RWPE1 (cell line): ENCODE measurements at regions not wholly inside any gene's neighbourhood (a gene's known extent, or its start where the extent isn't known, plus 50 kb on each side); places are given as distances from the start of the nearest gene placed in this dataset.
"Not testable (repeated sequence)": the region's sequence is repeated elsewhere in the genome, so short reads cannot be mapped to it uniquely, and the experiment has no call there.

Experiments
- CTCF ChIA-PET: fragments of 350-600 bp; sonication (Branson Sonifier 250); formaldehyde crosslinking; extraction: SDS; loops from one replicate; lab custom pipeline; 2021; lab: Yijun Ruan, JAX
- POLR2A ChIA-PET: fragments of 400-600 bp; formaldehyde crosslinking; extraction: SDS; loops from one replicate; lab custom pipeline; 2020; ENCODE audit warnings: antibody characterized with exemption; ENCODE audit not compliant: low non-redundant PET; lab: Yijun Ruan, JAX
- DNase-seq: peaks from one replicate; pipeline ENCODE4 v3.0.0; 2012; ENCODE audit warnings: low spot score
- H3K27ac ChIP-seq: fragments of 450-650 bp; 2 replicates; pipeline ENCODE4 v1.5.1; 2017
- CTCF ChIP-seq: fragments of 450-650 bp; conservative IDR thresholded peaks from 2 replicates; pipeline ENCODE4 v1.5.1; 2017; ENCODE audit warnings: low read depth, mild to moderate bottlenecking

GRCh38 chr3:191975936-191976335 is 515.0 kb downstream of the PYDC2 start:
- CTCF ChIA-PET: no interaction called here
- H3K27ac ChIP-seq: no peak overlapping the region
- POLR2A ChIA-PET: no interaction called here
- no peak for TF ChIP-seq CTCF
- DNase-seq: no peak

- CTCF ChIA-PET: no interaction called here
- POLR2A ChIA-PET: no interaction called here
- no peak for DNase-seq
- TF ChIP-seq CTCF: no peak
- no peak overlapping the region for H3K27ac ChIP-seq
Measured at GRCh38 chr3:191980443-191980842, 519.5 kb downstream of the PYDC2 start.

GRCh38 chr3:191982481-191982880 is 521.5 kb downstream of the PYDC2 start:
- ChIA-PET POLR2A (no interaction called here), CTCF (interaction anchor here (0.7 kb wide), 1 partner anchor 16 kb away, joined by 3 read pairs; no protein-coding TSS in a partner anchor)
- DNase-seq: no peak
- H3K27ac ChIP-seq: no peak overlapping the region
- TF ChIP-seq CTCF: no peak

GRCh38 chr3:191985691-191986090 is 524.7 kb downstream of the PYDC2 start:
- no peak for TF ChIP-seq CTCF
- ChIA-PET CTCF (interaction anchor here (0.6 kb wide), 1 partner anchor 14 kb away, joined by 3 read pairs; no protein-coding TSS in a partner anchor), POLR2A (no interaction called here)
- H3K27ac ChIP-seq: no peak overlapping the region
- no peak for DNase-seq

GRCh38 chr3:191987831-191988350 is 526.9 kb downstream of the PYDC2 start:
- DNase-seq: no peak
- TF ChIP-seq CTCF: no peak
- H3K27ac ChIP-seq: no peak overlapping the region
- POLR2A ChIA-PET: no interaction called here
- CTCF ChIA-PET: no interaction called here

- DNase-seq, CTCF ChIA-PET, H3K27ac ChIP-seq, POLR2A ChIA-PET: not testable (repeated sequence)
Measured at GRCh38 chr3:191993952-191994351, 533.0 kb downstream of the PYDC2 start.

- POLR2A ChIA-PET: no interaction called here
- H3K27ac ChIP-seq: no peak overlapping the region
- CTCF ChIA-PET: no interaction called here
- no peak for TF ChIP-seq CTCF
- DNase-seq: no peak
Measured at GRCh38 chr3:191997093-191997492, 536.1 kb downstream of the PYDC2 start.
